ENCODE measurements at regions not wholly inside any gene's neighbourhood (a gene's known extent, or its start where the extent isn't known, plus 50 kb on each side); places are given as distances from the start of the nearest gene placed in this dataset.

GRCh38 chr17:13749166-13749890, 147.6 kb upstream of the HS3ST3A1 start:
- TF ChIP-seq, protein P1, sequence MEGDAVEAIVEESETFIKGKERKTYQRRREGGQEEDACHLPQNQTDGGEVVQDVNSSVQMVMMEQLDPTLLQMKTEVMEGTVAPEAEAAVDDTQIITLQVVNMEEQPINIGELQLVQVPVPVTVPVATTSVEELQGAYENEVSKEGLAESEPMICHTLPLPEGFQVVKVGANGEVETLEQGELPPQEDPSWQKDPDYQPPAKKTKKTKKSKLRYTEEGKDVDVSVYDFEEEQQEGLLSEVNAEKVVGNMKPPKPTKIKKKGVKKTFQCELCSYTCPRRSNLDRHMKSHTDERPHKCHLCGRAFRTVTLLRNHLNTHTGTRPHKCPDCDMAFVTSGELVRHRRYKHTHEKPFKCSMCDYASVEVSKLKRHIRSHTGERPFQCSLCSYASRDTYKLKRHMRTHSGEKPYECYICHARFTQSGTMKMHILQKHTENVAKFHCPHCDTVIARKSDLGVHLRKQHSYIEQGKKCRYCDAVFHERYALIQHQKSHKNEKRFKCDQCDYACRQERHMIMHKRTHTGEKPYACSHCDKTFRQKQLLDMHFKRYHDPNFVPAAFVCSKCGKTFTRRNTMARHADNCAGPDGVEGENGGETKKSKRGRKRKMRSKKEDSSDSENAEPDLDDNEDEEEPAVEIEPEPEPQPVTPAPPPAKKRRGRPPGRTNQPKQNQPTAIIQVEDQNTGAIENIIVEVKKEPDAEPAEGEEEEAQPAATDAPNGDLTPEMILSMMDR (IDR thresholded peaks at IDR 0.05) = no peak
- no peak for TF ChIP-seq POLR2A (IDR thresholded peaks at IDR 0.05)

Measured in thyroid gland (tissue), 4 donors.